B cell (primary cell): ENCODE measurements at regions not wholly inside any gene's neighbourhood (a gene's known extent, or its start where the extent isn't known, plus 50 kb on each side); places are given as distances from the start of the nearest gene placed in this dataset.
"Not testable (repeated sequence)": the region's sequence is repeated elsewhere in the genome, so short reads cannot be mapped to it uniquely, and the experiment has no call there.

ENCODE experiments used
- EZH2 ChIP-seq: IDR thresholded peaks from 2 replicates; pipeline ENCODE4 v1.6.1; 2012; ENCODE audit warnings: borderline replicate concordance, low read depth, mild to moderate bottlenecking, moderate library complexity, low read length; ENCODE audit not compliant: insufficient read depth, poor library complexity, severe bottlenecking
- TF ChIP-seq, protein P1 (sequence below): fragments of 200-600 bp; IDR thresholded peaks from one replicate; pipeline ENCODE4 v1.8.0; 2022; ENCODE audit warnings: antibody characterized with exemption, mild to moderate bottlenecking

DNA sequence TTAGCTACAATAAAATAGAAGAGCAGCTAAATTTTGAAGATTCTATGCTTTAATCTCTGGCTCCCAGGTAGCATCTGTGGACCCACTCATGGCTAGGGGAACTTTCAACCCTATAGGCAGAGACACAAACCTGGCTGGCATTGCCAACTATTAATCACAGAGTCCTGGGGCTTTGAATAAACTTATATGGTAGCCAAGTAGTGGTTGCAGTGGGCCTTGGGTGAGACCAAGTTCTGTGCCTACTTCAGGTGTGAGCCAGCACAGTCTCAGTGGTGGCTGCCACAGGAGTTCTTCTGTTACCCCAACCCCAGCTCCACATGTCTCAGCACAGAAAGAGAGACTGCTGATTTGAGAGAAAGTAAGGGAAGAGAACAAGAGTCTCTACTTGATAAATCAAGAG lies 1626.5 kb downstream of the SPATA31A7 start:
- TF ChIP-seq, protein P1, sequence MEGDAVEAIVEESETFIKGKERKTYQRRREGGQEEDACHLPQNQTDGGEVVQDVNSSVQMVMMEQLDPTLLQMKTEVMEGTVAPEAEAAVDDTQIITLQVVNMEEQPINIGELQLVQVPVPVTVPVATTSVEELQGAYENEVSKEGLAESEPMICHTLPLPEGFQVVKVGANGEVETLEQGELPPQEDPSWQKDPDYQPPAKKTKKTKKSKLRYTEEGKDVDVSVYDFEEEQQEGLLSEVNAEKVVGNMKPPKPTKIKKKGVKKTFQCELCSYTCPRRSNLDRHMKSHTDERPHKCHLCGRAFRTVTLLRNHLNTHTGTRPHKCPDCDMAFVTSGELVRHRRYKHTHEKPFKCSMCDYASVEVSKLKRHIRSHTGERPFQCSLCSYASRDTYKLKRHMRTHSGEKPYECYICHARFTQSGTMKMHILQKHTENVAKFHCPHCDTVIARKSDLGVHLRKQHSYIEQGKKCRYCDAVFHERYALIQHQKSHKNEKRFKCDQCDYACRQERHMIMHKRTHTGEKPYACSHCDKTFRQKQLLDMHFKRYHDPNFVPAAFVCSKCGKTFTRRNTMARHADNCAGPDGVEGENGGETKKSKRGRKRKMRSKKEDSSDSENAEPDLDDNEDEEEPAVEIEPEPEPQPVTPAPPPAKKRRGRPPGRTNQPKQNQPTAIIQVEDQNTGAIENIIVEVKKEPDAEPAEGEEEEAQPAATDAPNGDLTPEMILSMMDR: not testable (repeated sequence)
- TF ChIP-seq EZH2: not testable (repeated sequence)
